Naive thymus-derived CD8-positive, alpha-beta T cell (primary cell): ENCODE measurements at regions not wholly inside any gene's neighbourhood (a gene's known extent, or its start where the extent isn't known, plus 50 kb on each side); places are given as distances from the start of the nearest gene placed in this dataset.

ENCODE experiments used
- ATAC-seq, 2 donors: fragments of 150-1000 bp; cut with Tn5 transposase in 1 of 2; sonication (Bioruptor Pico), chemical (Tn5 transposase) in 1 of 2; 1 replicate in 1 of 2; 2 replicates in 1 of 2; pipeline ENCODE4 v1.10.0; 2021; ENCODE audit warnings: mild to moderate bottlenecking in 2 of 2, moderate library complexity in 2 of 2
- POLR2A ChIA-PET: fragments of 350-600 bp; sonication (Branson Sonifier 250); formaldehyde crosslinking; loops from one replicate; lab custom pipeline; 2021; ENCODE audit warnings: antibody characterized with exemption; lab: Charles Lee
- DNase-seq, 10 donors: peaks; one replicate each; pipeline versions ENCODE4 v3.0.0 to v3.0.0-alpha.2; 2020 to 2022
- H3K27ac Mint-ChIP-seq, 10 donors: one replicate each; pipeline ENCODE4 v1.8.0; 2020 to 2022; ENCODE audit warnings: mild to moderate bottlenecking in 10 of 10, mixed read lengths in 10 of 10, moderate library complexity in 4 of 10, inconsistent platforms in 1 of 10
- H3K27me3 Mint-ChIP-seq, 5 donors: one replicate each; pipeline ENCODE4 v1.8.0; 2021 to 2022; ENCODE audit warnings: mixed read lengths in 5 of 5
- H3K36me3 Mint-ChIP-seq, 3 donors: one replicate each; pipeline ENCODE4 v1.8.0; 2020 to 2022; ENCODE audit warnings: mixed read lengths in 3 of 3, mild to moderate bottlenecking in 2 of 3, inconsistent platforms in 1 of 3
- H3K4me1 Mint-ChIP-seq, 4 donors: one replicate each; pipeline ENCODE4 v1.8.0; 2021 to 2022; ENCODE audit warnings: mixed read lengths in 4 of 4
- H3K4me3 Mint-ChIP-seq, 10 donors: one replicate each; pipeline ENCODE4 v1.8.0; 2020 to 2022; ENCODE audit warnings: mild to moderate bottlenecking in 10 of 10, mixed read lengths in 10 of 10, moderate library complexity in 6 of 10, inconsistent platforms in 1 of 10
- H3K9me3 Mint-ChIP-seq, 9 donors: one replicate each; pipeline ENCODE4 v1.8.0; 2020 to 2022; ENCODE audit warnings: mixed read lengths in 9 of 9, mild to moderate bottlenecking in 3 of 9, inconsistent platforms in 1 of 9, moderate library complexity in 1 of 9

DNA sequence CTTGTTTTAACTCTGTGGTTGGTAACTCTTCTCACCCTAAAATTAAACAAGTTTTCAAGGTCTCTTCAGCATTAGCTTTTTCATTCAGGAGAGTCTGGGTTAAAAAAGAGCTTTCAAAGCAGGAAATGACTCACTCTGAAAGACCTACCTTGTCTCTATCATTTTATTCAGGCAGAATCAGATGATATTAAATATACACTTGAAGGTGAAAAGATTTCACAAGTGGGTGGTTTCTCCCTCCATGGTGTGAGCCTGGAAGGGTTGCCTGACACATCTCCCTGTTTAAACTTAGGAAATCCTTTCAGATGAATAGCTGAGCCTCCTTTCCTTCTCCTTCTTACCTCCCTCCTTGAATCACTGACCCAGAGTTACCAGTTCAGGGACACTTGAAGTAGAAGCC is 1402.0 kb upstream of the PIK3C3 start:
- no peaks in the 10 kb centered on the region for H3K36me3 Mint-ChIP-seq
- peaks cover 0 to 17% (median 5%) of the 10 kb centered on the region in 9 donors for H3K9me3 Mint-ChIP-seq
- H3K4me1 Mint-ChIP-seq: no peaks in the 10 kb centered on the region
- POLR2A ChIA-PET: no interaction called here
- ATAC-seq (no peak), DNase-seq (no peak)
- no peak overlapping the region for H3K4me3 Mint-ChIP-seq
- no peaks in the 10 kb centered on the region for H3K27me3 Mint-ChIP-seq
- H3K27ac Mint-ChIP-seq: no peak overlapping the region

- Mint-ChIP-seq H3K27ac (no peak overlapping the region), H3K4me3 (no peak overlapping the region), H3K9me3 (peaks cover 0 to 24% (median 9%) of the 10 kb centered on the region in 9 donors), H3K27me3 (no peaks in the 10 kb centered on the region), H3K4me1 (no peaks in the 10 kb centered on the region), H3K36me3 (no peaks in the 10 kb centered on the region)
- no peak for ATAC-seq
- no peak for DNase-seq
- POLR2A ChIA-PET: no interaction called here
Observed at GRCh38 chr18:40546875-40547274, 1408.2 kb upstream of the PIK3C3 start.

GRCh38 chr18:40534723-40535122 is 1420.3 kb upstream of the PIK3C3 start:
- POLR2A ChIA-PET: no interaction called here
- Mint-ChIP-seq H3K9me3 (peaks cover 0 to 12% (median 4%) of the 10 kb centered on the region in 9 donors), H3K4me1 (no peaks in the 10 kb centered on the region), H3K27ac (no peak overlapping the region), H3K4me3 (no peak overlapping the region), H3K36me3 (no peaks in the 10 kb centered on the region), H3K27me3 (no peaks in the 10 kb centered on the region)
- DNase-seq (no peak), ATAC-seq (no peak)

- Mint-ChIP-seq H3K9me3 (peaks cover 0 to 12% (median 4%) of the 10 kb centered on the region in 9 donors), H3K4me1 (no peaks in the 10 kb centered on the region), H3K27ac (no peak overlapping the region), H3K4me3 (no peak overlapping the region), H3K27me3 (no peaks in the 10 kb centered on the region), H3K36me3 (no peaks in the 10 kb centered on the region)
- POLR2A ChIA-PET: no interaction called here
- ATAC-seq (no peak), DNase-seq (no peak)
Observed at GRCh38 chr18:40532046-40532445, 1423.0 kb upstream of the PIK3C3 start.

- H3K4me3 Mint-ChIP-seq: no peak overlapping the region
- peaks cover 0 to 12% (median 4%) of the 10 kb centered on the region in 9 donors for H3K9me3 Mint-ChIP-seq
- H3K36me3 Mint-ChIP-seq: no peaks in the 10 kb centered on the region
- no peak overlapping the region for H3K27ac Mint-ChIP-seq
- no peaks in the 10 kb centered on the region for H3K4me1 Mint-ChIP-seq
- DNase-seq: no peak
- POLR2A ChIA-PET: no interaction called here
- no peaks in the 10 kb centered on the region for H3K27me3 Mint-ChIP-seq
- ATAC-seq: no peak
Observed at GRCh38 chr18:40531051-40531450, 1424.0 kb upstream of the PIK3C3 start.

DNA sequence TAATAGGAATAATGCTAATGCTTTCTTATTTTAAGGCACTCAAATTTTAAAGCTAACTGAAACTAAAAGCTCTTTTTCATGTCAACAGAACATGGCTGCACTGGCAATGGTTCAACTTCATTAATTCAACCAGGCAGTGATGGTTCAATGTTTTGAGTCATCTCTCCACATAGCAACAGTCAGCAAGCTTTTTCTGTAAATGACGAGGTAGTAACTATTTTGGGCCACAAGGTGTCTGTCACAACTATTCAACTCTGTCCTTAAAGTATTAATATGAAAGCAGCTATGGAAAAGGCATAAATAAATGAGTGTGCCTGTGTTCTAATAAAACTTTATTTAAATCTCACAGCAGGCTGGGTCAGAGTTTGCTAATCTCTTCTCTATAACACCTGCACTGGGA is 1425.6 kb upstream of the PIK3C3 start:
- Mint-ChIP-seq H3K27ac (no peak overlapping the region), H3K9me3 (peaks cover 0 to 12% (median 1%) of the 10 kb centered on the region in 9 donors)

DNA sequence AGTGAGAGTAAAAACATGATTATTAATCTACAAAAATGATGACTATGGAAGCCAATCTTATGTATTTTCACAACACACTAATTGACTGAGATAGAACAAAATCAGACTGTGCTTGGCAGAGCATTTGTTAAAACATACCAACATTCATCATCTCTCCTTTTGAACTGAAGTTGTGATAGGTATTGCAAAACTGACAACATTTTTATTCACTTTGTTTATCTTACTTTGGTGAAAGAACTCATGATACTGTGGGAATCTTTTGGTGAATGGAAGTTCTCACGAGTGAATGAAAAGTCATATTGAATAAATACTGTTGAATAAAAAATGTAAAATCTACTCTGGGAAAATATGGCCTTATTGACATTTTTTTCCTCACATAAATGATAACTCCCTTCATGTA is 1430.2 kb upstream of the PIK3C3 start:
- Mint-ChIP-seq H3K9me3 (peaks cover 0 to 18% (median 6%) of the 10 kb centered on the region in 9 donors), H3K4me1 (no peaks in the 10 kb centered on the region), H3K36me3 (no peaks in the 10 kb centered on the region), H3K4me3 (no peak overlapping the region), H3K27me3 (no peaks in the 10 kb centered on the region), H3K27ac (no peak overlapping the region)
- ATAC-seq: no peak
- no peak for DNase-seq
- POLR2A ChIA-PET: no interaction called here

More for the DNA sequence above, 1425.6 kb upstream of the PIK3C3 start:
- H3K36me3 Mint-ChIP-seq: no peaks in the 10 kb centered on the region
- H3K4me3 Mint-ChIP-seq: no peak overlapping the region
- ATAC-seq: no peak
- POLR2A ChIA-PET: no interaction called here
- no peaks in the 10 kb centered on the region for H3K4me1 Mint-ChIP-seq
- no peak for DNase-seq
- H3K27me3 Mint-ChIP-seq: no peaks in the 10 kb centered on the region

DNA sequence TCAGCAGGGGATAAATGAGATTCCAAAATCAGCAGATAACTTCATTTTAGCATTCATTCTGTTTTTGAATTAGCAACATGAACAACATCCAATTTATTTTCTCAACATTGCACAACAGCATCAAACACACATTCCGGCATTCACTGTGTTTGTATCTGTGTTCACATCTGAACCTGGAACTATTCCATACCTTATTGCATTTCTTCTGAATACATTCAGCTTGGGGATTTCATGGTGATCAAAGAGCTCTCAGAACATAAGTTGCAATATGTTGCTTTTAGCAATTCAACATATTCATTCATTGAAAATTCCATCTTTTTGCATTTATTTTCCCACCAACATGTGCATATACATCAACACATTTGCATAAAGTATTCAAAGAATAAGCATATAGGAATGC is 1431.7 kb upstream of the PIK3C3 start:
- no peaks in the 10 kb centered on the region for H3K4me1 Mint-ChIP-seq
- no peaks in the 10 kb centered on the region for H3K36me3 Mint-ChIP-seq
- no peaks in the 10 kb centered on the region for H3K27me3 Mint-ChIP-seq
- DNase-seq: no peak
- POLR2A ChIA-PET: no interaction called here
- no peak for ATAC-seq
- peaks cover 0 to 21% (median 3%) of the 10 kb centered on the region in 9 donors for H3K9me3 Mint-ChIP-seq
- no peak overlapping the region for H3K4me3 Mint-ChIP-seq
- H3K27ac Mint-ChIP-seq: no peak overlapping the region

GRCh38 chr18:40501026-40501425 is 1454.0 kb upstream of the PIK3C3 start:
- Mint-ChIP-seq H3K27me3 (no peaks in the 10 kb centered on the region), H3K4me3 (no peak overlapping the region), H3K4me1 (no peaks in the 10 kb centered on the region), H3K27ac (no peak overlapping the region), H3K36me3 (no peaks in the 10 kb centered on the region), H3K9me3 (peaks cover 0 to 14% (median 6%) of the 10 kb centered on the region in 9 donors)
- DNase-seq: no peak
- no peak for ATAC-seq
- POLR2A ChIA-PET: no interaction called here

- Mint-ChIP-seq H3K27ac (no peak overlapping the region), H3K4me3 (no peak overlapping the region), H3K4me1 (no peaks in the 10 kb centered on the region), H3K27me3 (no peaks in the 10 kb centered on the region), H3K36me3 (no peaks in the 10 kb centered on the region), H3K9me3 (peaks cover 3 to 22% (median 14%) of the 10 kb centered on the region in 9 donors)
- POLR2A ChIA-PET: no interaction called here
- DNase-seq: no peak
- no peak for ATAC-seq
Observed at GRCh38 chr18:40494603-40495002, 1460.4 kb upstream of the PIK3C3 start.

DNA sequence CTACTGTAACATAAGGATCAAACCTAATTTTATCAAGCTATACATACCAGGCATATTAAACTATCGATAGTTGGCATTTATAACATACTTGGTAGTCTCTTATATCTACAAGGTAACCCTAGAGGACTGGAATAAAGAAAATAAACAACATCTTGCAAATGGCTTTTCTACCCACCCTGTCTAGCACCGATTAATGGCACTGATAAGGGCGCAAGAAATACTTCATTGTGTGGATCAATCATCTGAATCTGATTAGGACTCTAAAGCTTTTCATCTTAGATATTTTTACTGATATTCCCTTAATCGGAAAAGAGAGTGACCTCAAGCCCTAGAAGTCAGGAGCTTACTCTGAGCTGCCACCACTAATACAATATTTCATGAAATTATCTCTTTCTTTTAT is 1461.7 kb upstream of the PIK3C3 start:
- no peaks in the 10 kb centered on the region for H3K27me3 Mint-ChIP-seq
- no peak overlapping the region for H3K27ac Mint-ChIP-seq
- POLR2A ChIA-PET: no interaction called here
- no peak for ATAC-seq
- H3K4me3 Mint-ChIP-seq: no peak overlapping the region
- no peaks in the 10 kb centered on the region for H3K4me1 Mint-ChIP-seq
- no peaks in the 10 kb centered on the region for H3K36me3 Mint-ChIP-seq
- DNase-seq: no peak
- peaks cover 3 to 29% (median 14%) of the 10 kb centered on the region in 9 donors for H3K9me3 Mint-ChIP-seq

GRCh38 chr18:40489301-40489700 is 1465.7 kb upstream of the PIK3C3 start:
- no peaks in the 10 kb centered on the region for H3K27me3 Mint-ChIP-seq
- H3K4me3 Mint-ChIP-seq: no peak overlapping the region
- DNase-seq: no peak
- no peaks in the 10 kb centered on the region for H3K36me3 Mint-ChIP-seq
- POLR2A ChIA-PET: no interaction called here
- H3K4me1 Mint-ChIP-seq: no peaks in the 10 kb centered on the region
- ATAC-seq: no peak
- H3K9me3 Mint-ChIP-seq: peaks cover 3 to 30% (median 10%) of the 10 kb centered on the region in 9 donors
- no peak overlapping the region for H3K27ac Mint-ChIP-seq

GRCh38 chr18:40485318-40485717 is 1469.7 kb upstream of the PIK3C3 start:
- H3K4me3 Mint-ChIP-seq: no peak overlapping the region
- H3K27me3 Mint-ChIP-seq: no peaks in the 10 kb centered on the region
- H3K9me3 Mint-ChIP-seq: peaks cover 0 to 19% (median 6%) of the 10 kb centered on the region in 9 donors
- ATAC-seq (no peak), DNase-seq (no peak)
- no peaks in the 10 kb centered on the region for H3K36me3 Mint-ChIP-seq
- POLR2A ChIA-PET: no interaction called here
- H3K27ac Mint-ChIP-seq: no peak overlapping the region
- H3K4me1 Mint-ChIP-seq: no peaks in the 10 kb centered on the region

DNA sequence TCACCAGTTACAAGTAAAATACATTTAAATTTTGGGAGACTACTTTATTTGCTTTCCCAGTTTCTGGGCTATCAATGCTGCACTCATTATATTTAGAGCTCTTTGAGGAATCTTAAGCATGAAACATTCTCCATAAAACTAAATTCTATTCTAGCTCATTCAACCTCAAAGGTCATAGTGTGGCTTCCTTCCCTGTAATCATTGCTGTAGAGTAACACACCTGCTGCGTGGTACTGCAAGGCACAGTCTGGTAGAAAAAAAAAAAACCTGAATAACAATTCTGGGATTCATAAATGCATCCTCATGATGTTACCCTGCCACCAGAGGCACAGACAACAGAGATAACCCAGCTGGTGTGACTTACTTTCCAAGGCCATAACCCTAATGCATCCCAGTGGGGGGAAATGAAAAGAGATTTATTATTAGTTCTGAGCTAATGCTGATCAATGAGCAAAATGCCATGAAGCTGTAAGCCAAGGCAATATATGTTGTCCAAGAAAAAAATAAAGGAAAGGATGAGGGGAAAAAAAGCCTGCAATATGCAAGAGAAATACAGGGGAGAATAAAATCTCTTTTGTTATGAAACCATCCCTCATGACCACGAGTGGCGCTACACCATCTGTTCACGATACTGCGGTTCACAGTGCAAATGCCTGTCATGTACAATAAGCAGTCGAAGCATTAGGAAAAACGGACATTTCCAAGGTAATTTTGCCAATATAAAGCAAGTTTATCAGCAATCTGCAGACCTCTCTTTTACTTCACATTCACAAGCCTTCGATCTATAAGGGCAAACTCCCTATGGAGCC is 1481.6 kb upstream of the PIK3C3 start:
- H3K36me3 Mint-ChIP-seq: no peaks in the 10 kb centered on the region
- POLR2A ChIA-PET: no interaction called here
- ATAC-seq: no peak

More for the DNA sequence above, 1481.6 kb upstream of the PIK3C3 start:
- DNase-seq: no peak
- no peaks in the 10 kb centered on the region for H3K4me1 Mint-ChIP-seq
- no peak overlapping the region for H3K27ac Mint-ChIP-seq
- no peak overlapping the region for H3K4me3 Mint-ChIP-seq
- H3K9me3 Mint-ChIP-seq: peaks cover 3 to 24% (median 11%) of the 10 kb centered on the region in 9 donors
- H3K27me3 Mint-ChIP-seq: no peaks in the 10 kb centered on the region
